ENCODE measurements at regions not wholly inside any gene's neighbourhood (a gene's known extent, or its start where the extent isn't known, plus 50 kb on each side); places are given as distances from the start of the nearest gene placed in this dataset.
A peak's percentile ranks its signal among the peaks of the same experiment; 100 is the strongest.

DNA sequence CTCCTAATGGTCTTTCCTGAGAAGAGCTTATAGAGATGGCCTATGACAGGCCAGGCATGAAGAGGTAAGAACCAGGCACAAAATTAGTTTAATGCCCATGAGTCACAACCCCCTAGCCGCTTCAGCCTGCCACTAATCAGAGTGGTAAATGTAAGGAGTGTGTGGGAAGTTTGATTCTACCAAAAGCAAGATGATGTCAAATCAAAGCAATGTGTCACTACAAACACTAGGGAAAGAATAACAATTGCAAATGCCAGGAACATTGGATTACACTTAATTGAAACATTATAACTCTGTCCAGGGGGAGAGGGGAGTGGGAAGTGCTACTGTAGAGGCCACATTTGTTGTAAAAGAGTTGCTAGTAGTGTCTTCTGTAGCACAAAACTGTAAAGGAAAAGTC is 596.6 kb upstream of the AGTR1 start:
- no peak for TF ChIP-seq EGR1 (IDR thresholded peaks at IDR 0.05)
- no peak for TF ChIP-seq CEBPB (IDR thresholded peaks at IDR 0.05)
- no peak for TF ChIP-seq TCF12 (IDR thresholded peaks at IDR 0.05; ENCODE audit: low read depth)

DNA sequence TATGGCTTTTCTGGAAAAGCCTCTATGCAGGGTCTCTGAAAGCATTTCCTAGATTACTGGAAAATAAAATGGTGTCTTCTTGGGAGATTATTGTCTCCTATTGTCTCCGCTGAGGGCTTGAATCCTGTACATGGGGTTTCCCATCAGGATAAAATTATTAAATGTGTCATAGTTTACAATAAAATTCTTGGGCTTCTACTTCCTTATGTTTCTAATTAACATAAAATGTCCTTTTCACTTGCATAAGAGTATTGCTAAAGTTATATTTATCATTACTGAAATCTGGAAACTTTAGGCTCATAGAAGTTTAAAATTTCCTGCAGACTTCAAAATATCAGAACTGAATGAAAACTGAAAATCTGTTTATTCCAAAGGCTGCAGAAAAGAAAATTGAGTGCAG is 595.5 kb upstream of the AGTR1 start:
- TF ChIP-seq, protein P1, sequence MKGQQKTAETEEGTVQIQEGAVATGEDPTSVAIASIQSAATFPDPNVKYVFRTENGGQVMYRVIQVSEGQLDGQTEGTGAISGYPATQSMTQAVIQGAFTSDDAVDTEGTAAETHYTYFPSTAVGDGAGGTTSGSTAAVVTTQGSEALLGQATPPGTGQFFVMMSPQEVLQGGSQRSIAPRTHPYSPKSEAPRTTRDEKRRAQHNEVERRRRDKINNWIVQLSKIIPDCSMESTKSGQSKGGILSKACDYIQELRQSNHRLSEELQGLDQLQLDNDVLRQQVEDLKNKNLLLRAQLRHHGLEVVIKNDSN (IDR thresholded peaks at IDR 0.05), result no peak

DNA sequence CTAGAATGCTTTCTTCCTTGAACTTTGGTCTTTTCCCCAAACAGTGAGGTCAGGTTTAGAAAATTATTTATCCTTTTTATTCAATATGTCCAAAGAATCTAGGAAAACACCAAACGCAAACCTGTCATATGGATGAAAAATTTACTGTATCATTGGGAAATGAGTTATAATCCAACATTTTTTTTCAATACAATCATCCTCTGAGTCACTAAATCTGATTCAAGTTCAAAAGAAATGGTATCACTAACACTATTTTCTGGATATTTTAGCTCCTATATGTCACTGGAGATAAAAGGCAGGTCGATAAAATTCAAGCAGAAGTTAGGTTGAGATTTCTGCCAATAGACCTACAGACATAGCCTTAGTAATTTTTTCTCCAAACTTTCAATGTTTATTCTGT is 591.6 kb upstream of the AGTR1 start:
- TF ChIP-seq TCF12 (IDR thresholded peaks at IDR 0.05; ENCODE audit: low read depth) (no peak), RAD21 (IDR thresholded peaks at IDR 0.05; ENCODE audit: low read depth) (no peak), TEAD4 (IDR thresholded peaks at IDR 0.05) (no peak), CEBPB (IDR thresholded peaks at IDR 0.05) (no peak), EP300 (IDR thresholded peaks at IDR 0.05; ENCODE audit: borderline replicate concordance) (no peak), EGR1 (IDR thresholded peaks at IDR 0.05) (no peak), TAF1 (IDR thresholded peaks at IDR 0.05; ENCODE audit: low read depth) (no peak), YY1 (IDR thresholded peaks at IDR 0.05; ENCODE audit: low read depth) (no peak), ZBTB7A (IDR thresholded peaks at IDR 0.05; ENCODE audit: low read depth) (no peak)
- TF ChIP-seq, protein P2, sequence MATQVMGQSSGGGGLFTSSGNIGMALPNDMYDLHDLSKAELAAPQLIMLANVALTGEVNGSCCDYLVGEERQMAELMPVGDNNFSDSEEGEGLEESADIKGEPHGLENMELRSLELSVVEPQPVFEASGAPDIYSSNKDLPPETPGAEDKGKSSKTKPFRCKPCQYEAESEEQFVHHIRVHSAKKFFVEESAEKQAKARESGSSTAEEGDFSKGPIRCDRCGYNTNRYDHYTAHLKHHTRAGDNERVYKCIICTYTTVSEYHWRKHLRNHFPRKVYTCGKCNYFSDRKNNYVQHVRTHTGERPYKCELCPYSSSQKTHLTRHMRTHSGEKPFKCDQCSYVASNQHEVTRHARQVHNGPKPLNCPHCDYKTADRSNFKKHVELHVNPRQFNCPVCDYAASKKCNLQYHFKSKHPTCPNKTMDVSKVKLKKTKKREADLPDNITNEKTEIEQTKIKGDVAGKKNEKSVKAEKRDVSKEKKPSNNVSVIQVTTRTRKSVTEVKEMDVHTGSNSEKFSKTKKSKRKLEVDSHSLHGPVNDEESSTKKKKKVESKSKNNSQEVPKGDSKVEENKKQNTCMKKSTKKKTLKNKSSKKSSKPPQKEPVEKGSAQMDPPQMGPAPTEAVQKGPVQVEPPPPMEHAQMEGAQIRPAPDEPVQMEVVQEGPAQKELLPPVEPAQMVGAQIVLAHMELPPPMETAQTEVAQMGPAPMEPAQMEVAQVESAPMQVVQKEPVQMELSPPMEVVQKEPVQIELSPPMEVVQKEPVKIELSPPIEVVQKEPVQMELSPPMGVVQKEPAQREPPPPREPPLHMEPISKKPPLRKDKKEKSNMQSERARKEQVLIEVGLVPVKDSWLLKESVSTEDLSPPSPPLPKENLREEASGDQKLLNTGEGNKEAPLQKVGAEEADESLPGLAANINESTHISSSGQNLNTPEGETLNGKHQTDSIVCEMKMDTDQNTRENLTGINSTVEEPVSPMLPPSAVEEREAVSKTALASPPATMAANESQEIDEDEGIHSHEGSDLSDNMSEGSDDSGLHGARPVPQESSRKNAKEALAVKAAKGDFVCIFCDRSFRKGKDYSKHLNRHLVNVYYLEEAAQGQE (IDR thresholded peaks at IDR 0.05; ENCODE audit: low read depth), result no peak

DNA sequence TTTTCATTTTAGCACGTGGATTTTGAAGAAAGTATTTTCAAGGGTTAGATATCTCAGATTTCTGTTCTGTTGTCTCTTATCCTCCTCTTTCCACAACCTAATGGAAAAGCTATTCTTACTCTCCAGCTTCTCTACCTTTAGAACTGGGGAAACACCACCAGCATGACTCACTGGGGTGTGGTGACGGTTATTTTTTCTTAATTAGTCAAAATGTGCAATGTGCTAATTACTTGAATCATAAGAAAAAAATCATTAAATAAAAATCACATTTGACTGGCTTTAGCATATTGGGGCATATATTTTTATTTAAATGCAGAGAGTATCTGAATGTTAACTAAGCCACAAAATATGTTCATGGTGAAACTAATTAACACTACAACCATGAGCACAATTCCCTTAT is 570.7 kb upstream of the AGTR1 start:
- no peak for TF ChIP-seq CEBPB (IDR thresholded peaks at IDR 0.05)
- no peak for TF ChIP-seq EGR1 (IDR thresholded peaks at IDR 0.05)
- TF ChIP-seq FOXM1 (IDR thresholded peaks at IDR 0.05; ENCODE audit: borderline replicate concordance, low read depth), result no peak
- no peak for TF ChIP-seq EP300 (IDR thresholded peaks at IDR 0.05; ENCODE audit: borderline replicate concordance)
- no peak for TF ChIP-seq TCF12 (IDR thresholded peaks at IDR 0.05; ENCODE audit: low read depth)
- TF ChIP-seq, protein P1 (IDR thresholded peaks at IDR 0.05), result no peak
- no peak for TF ChIP-seq CREB1 (IDR thresholded peaks at IDR 0.05; ENCODE audit: low read depth)
- TF ChIP-seq YY1 (IDR thresholded peaks at IDR 0.05; ENCODE audit: low read depth), result no peak
- TF ChIP-seq, protein P3, sequence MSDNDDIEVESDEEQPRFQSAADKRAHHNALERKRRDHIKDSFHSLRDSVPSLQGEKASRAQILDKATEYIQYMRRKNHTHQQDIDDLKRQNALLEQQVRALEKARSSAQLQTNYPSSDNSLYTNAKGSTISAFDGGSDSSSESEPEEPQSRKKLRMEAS (IDR thresholded peaks at IDR 0.05), result no peak
- TF ChIP-seq RAD21 (IDR thresholded peaks at IDR 0.05; ENCODE audit: low read depth), result no peak
- TF ChIP-seq TAF1 (IDR thresholded peaks at IDR 0.05; ENCODE audit: low read depth), result no peak
- no peak for TF ChIP-seq NFIC (IDR thresholded peaks at IDR 0.05)

DNA sequence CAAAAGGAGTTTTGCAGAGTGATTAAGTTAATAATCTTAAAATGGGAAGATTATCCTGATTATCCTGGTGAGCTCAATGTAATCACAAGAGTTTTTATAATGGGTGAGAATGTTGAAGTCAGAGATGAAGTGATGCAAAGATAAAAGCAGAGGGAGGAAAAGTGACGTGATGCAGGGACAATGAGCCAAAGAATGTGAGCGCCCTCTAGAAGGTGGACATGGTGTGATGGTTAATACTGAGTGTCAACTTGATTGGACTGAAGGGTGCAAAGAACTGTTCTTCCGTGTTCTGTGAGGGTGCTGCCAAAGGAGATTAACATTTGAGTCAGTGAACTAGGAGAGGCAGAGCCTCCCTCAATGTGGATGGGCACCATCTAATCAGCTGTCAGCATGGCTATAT is 569.6 kb upstream of the AGTR1 start:
- TF ChIP-seq, protein P3 (IDR thresholded peaks at IDR 0.05), result no peak
- peak; percentile 22; the same call in 1 of the 2 replicates for TF ChIP-seq RAD21 (IDR thresholded peaks at IDR 0.05; ENCODE audit: low read depth)

DNA sequence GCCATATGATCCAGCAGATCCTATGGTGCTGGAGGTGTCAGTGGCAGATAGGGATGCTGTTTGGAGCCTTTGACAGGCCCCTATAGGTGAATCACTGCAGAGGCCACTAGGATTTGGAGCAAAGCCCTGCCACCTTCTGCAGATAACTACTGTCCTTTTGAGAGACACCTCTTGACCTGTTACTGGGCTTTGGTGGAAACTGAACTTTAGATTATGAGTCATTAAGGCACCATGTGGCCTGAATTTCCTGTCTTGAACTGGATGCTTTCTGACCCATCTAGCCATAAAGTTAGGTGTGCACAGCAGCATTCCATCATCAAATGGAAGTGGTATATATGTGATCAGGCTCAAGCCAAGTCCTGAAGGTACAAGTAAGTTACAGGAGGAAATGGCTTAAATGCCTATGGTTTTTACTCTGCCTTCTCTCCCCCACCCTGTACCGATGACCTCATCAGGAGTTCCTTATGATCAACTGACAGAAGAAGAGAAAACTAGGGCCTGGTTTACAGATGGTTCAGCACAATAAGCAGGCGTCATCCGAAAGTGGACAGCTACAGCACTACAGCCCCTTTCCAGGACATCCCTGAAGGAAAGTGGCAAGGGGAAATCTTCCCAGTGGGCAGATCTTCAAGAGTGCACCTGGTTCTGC is 565.6 kb upstream of the AGTR1 start:
- TF ChIP-seq TCF12 (IDR thresholded peaks at IDR 0.05; ENCODE audit: low read depth) (no peak), TAF1 (IDR thresholded peaks at IDR 0.05; ENCODE audit: low read depth) (no peak), EP300 (IDR thresholded peaks at IDR 0.05; ENCODE audit: borderline replicate concordance) (no peak), CEBPB (IDR thresholded peaks at IDR 0.05) (no peak), YY1 (IDR thresholded peaks at IDR 0.05; ENCODE audit: low read depth) (no peak), NFIC (IDR thresholded peaks at IDR 0.05) (no peak), TEAD4 (IDR thresholded peaks at IDR 0.05) (no peak)
- TF ChIP-seq, protein P1 (IDR thresholded peaks at IDR 0.05), result no peak
- TF ChIP-seq, protein P3 (IDR thresholded peaks at IDR 0.05), result no peak

DNA sequence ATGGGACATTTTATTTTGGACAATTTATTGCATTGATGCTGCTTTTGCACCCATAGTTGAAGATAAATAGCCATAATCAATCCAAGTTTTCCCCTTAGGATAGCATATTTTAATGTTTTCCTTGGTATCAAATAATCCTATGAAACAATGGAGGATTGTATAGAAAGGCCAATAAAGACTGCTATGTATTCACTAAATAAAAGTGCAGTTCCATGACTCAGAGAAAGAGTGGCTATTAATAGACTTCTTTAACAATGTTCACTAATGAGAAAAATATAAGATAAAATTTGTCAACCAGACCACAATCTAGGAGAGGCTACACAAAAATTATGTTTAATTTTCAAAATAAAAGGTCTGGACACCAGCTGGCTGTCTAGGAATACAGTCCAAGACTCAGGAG is 560.9 kb upstream of the AGTR1 start:
- TF ChIP-seq EGR1 (IDR thresholded peaks at IDR 0.05), result no peak
- no peak for TF ChIP-seq CREB1 (IDR thresholded peaks at IDR 0.05; ENCODE audit: low read depth)
- TF ChIP-seq TEAD4 (IDR thresholded peaks at IDR 0.05), result no peak
- TF ChIP-seq, protein P2 (IDR thresholded peaks at IDR 0.05; ENCODE audit: low read depth), result no peak
- TF ChIP-seq RAD21 (IDR thresholded peaks at IDR 0.05; ENCODE audit: low read depth), result no peak
- TF ChIP-seq TCF12 (IDR thresholded peaks at IDR 0.05; ENCODE audit: low read depth), result no peak
- TF ChIP-seq CEBPB (IDR thresholded peaks at IDR 0.05), result no peak
- TF ChIP-seq ZBTB7A (IDR thresholded peaks at IDR 0.05; ENCODE audit: low read depth), result no peak
- no peak for TF ChIP-seq NFIC (IDR thresholded peaks at IDR 0.05)
